ENCODE measurements at regions not wholly inside any gene's neighbourhood (a gene's known extent, or its start where the extent isn't known, plus 50 kb on each side); places are given as distances from the start of the nearest gene placed in this dataset.

DNA sequence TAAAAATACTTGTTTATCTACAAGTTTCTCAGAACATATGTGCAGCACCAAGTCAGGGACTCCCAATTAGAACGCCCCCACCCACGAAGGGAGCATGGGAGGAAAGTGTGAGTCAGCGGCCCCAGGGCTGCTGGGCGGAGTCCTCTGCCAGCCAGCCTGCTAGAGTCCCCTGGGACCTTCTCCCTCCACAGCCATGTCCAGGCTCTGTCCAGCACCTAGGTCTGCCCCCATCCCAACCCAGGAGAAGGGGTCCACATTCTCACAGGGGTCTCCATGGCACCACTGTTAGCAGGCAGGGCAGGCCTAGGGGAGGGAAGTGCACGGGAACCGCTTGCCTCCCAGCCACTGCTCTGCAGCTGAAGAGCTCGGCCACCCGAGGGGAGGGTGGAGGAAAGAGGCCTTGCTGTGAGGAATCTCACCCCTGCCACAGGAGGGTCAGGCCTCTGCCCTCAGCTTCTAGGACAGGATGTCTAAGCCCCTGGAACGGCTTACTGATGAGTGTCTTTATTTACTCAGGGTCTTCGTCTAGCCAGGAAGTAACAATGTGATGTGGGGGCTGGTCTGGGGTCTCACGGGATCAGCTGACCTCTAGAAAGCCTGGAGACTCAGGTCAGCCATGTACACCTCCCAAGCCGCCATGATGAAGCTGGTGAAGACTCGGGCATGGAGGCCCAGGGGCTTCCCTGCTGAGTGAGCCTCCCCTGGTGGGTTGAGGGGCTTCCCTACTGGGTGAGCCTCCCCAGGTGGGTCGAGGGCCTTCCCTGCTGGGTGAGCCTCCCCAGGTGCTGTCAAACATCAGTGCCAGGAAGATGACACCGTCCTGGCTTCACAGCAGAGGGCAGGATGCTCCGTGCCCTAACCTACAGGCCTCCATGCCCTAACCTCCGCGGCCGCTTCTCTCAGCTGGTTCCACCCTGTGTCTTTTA is 190.3 kb downstream of the RBFOX3 start:
- DNase-seq = no peak

DNA sequence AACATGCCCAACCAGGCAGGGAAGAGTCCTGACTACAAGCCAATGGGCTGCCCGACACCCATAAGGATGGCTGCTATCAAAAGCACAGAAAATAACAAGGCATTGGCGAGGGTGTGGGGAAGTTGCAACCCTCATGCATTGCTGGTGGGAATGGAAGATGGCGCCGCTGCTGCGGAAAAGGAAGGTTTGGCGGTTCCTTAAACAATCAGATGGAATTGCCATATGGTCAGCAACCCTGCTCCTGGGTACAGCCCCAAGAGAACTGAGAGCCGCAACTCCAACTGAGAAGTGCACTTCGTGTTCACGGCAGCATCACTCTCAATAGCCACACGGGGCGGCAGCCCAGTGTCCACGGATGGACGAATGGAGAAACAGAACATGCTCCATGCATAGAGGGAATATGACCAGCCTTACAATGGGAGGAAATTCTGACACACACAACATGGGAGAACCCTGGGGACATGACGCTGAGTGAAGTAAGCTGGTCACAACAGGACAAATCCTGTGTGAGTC is 193.3 kb downstream of the RBFOX3 start:
- no peak for DNase-seq

DNA sequence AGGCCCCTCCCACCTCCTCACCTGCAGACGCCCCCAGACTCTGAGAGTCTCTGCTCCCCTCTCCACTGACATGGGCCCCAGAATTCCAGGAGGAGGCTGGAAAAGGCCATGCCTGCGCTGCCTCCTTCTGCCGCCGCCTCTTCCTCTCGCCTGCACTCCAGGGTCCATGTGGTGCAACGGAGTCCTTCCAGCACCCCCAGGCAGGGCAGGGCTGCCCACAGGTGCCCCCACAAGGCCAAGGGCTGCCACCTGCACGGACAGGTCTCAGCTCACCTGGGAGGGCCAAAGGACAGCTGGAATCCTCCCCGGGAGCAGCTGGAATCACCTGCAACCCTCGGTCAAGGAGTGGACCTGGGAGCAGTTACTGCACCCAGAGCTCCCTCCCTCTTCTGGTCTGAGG is 194.9 kb downstream of the RBFOX3 start:
- no peak for DNase-seq

DNA sequence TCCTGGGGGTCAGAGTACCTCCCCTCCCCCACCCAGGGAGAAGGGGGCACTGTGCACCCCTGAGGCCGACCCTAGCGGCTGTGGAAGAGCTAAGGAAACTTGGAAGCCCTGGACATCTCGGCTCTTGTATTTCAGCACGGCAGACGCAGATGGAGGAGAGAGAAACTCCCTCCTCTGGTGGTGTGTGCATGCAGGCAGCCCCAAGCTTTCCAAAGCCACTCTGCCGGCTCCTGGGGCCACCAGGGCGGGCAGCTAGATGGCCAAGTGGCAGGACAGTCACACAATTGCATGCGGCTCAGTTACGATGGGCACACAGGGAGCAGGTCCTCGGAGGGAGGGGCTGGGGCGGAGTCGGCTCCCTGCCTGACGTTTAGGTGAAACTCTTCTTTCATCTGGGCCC is 195.5 kb downstream of the RBFOX3 start:
- no peak for DNase-seq

DNA sequence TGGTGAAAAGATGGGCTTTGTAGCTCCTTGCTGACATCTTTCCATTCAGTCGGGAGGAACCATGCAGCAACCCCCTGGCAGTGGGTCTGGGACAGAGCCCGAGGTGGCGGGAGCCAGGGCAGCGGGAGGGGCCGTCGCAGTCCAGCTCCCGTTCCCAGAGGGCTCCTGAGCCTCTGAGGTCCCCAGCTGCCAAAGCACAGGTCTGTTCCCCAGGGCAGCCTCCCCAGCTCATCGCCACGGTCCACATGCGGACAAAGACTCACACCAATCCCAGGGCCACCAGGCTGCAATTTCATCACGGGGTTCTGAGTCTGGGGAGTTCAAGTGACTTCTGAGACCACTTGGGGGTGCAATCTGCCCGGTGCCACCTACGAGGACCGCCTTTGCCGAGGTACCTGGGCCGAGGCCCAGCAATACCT is 196.0 kb downstream of the RBFOX3 start:
- no peak for DNase-seq

DNA sequence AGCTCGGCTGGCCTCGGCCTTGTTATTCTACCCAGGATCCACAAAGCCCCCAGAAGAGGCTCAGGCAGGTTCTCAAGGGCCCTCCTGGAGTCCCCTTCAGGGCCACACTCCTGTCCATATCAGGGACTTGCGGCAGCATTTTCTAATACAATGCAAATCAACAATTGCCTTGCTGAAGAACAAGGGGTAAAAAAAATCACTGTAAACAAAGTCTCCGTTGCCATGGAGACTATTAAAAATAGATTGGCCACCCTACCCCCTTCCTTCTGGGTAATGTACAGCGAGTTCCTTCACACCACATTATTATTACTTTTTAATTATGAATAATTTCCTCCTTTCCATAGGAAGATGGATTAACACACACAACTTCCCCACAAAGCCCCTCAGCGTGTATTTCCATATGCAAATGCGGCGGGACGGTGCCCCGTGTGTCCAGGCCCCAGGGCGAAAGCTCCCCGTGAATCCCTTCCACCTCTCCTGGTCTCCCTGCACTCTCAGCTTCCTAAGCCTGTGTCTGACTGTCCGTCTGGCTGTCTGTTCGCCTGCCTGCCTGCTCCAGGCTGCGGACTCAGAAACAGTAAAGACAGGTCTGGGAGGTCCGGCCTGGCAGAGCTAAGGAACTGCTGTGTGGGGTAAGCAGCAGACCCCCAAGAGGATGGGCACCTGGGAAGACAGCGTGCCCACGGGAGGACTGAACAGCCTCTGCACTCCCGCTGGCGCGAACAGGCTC is 196.6 kb downstream of the RBFOX3 start:
- no peak for DNase-seq

DNA sequence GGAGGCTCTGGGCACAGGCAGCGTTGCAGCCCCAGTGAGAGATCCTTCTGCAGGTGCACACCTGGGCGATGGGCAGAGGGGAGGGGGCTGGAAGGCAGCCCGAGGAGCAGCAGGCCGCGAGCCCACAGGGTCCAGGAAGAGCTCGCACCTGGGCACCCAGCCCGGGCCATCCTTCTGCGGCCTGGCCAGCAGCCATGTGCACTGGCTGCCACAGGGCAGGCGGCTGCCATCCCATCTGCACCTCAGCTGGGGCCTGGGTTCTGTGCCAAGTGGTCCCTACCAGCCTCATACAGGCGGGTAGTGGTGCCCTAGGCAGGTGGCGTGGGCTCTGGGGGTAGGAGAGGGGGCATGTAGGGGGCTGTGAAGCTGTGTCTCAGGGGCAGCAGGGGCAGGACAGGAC is 197.2 kb downstream of the RBFOX3 start:
- no peak for DNase-seq

DNA sequence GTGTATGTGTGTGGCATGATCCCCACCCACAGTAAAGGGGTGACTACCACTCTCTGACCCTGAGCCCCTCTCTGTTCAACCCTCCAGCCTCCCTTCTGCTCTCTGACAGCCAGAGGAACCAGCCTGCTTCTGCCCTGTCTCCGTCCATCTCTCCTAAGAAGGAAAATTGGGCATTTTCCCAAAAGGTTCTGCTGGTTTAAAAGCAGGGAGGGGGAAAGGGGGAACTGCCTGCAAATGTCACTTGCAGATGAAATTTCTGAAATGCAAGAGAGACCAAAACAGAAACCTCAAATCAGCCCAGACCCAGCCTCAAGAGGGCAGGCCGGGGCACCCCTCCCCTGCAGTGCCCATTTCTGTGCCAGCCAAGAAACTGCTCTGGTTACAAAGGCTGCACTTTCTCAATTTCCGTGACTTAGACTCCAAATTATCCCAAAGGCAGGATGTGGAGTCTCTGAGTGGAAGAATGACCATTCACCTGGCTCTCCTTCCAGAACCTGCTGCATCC is 197.9 kb downstream of the RBFOX3 start:
- no peak for DNase-seq

DNA sequence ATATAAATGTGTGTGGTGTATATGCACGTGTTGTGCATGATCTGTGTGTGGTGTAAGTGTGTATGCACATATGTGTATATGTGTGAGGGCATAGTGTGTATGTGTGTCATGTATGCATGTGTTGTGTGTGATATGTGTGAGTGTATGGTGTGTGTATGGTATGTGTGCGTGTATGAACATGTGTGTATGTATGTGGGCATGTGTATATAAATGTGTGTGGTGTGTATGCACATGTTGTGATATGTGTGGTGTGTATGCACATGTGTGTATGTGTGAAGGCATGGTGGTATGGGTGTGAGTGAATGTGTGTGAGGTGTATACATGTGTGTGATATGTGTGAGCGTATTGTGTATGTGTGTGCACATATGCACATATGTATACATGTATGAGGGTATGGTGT is 198.7 kb downstream of the RBFOX3 start:
- no peak for DNase-seq

DNA sequence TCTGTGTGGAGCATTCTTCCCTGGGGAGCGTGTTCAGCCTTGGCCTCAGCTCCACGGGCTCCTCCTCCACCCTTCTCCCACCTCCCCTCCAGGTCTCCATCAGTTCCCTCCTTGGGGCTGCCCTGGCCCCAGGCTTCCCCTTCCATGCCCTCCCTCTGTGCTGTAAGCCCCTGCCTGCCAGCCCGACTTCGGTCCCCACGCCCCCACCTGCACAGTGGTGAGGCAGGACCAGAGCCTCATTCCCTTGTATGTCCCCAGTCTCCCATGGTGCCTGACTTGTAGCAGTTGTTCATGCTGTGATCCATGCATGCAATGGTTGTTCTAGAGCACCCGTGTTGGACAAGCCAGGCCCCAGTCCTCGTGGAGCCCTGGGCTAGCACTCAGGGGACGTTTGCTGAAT is 199.4 kb downstream of the RBFOX3 start:
- DNase-seq = no peak

DNA sequence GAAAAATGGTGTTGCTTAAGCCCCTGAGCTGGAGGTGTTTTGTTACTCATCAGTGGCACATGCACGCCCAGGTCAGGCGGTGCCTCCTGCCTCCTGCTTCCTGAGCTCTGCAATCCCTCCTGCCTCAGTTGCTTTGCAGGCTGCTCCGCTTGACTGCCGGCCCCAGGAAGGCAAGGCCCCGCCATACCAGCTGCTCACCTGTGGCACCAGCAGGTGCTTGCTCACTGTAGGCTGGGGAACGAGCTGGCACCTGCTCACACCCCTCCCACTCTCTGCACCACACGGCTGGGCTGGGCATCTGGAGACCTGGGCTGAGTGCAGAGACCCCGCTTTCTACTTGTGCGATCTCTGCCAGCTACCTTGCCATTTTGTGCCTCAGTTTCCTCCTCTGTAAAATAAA is 200.2 kb downstream of the RBFOX3 start:
- DNase-seq = no peak

DNA sequence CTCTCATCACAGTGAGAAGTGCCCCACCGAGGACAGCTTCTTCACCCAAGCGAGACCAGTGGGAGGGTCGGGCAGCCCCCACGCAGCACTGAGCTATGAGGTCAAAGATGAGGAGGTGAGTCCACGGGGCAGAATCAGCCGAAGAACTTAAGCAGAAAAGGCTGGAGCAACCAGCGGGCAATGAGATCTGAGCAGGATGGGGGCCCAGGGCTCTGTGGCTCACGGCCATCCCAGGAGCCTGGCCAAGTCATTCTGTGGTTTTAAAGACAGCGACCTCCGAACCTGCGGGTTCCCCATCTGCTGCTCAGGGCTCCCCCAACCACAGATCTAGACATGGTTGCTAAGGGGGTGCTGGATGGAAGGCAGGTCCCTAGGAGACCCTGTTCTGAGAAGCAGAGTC is 202.6 kb downstream of the RBFOX3 start:
- no peak for DNase-seq

DNA sequence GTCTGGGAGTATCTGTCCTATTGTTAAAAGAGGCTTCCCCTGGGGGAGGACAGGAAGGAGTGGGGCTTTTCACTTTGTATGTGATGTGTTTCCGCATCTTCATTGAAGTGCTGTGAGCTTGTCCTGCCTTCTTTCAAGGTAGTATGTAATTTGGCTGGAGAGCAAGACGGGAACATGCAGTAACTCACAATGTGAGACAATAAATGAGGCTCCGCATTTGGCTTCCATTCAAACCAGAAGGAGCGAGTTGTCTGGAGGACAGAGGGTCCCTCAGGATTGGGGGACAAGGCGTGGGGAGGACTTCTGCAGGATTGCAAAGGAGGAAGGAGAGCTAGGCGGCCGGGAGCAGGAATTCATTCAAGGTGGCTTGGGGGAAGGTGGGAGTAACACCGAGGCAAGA is 203.5 kb downstream of the RBFOX3 start:
- DNase-seq = no peak

DNA sequence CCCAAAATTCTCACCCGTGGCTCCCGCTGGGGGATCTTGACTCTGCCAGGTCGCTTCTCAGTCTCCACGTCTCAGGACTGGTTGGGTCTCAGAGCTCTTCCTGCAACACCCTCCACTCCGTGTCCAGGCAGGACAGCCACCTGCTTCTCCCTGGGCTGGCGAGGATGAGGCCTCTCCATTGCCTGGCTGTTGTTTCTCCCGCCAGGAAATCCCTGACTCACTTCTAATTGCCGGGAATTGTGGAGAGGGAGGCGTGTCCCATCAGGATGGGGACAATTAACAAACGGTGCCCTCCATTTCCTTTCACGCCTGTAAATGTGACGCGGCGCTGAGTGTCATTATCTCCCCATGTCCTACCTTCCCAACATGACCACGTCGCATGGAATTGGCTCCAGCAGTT is 204.5 kb downstream of the RBFOX3 start:
- DNase-seq = no peak

DNA sequence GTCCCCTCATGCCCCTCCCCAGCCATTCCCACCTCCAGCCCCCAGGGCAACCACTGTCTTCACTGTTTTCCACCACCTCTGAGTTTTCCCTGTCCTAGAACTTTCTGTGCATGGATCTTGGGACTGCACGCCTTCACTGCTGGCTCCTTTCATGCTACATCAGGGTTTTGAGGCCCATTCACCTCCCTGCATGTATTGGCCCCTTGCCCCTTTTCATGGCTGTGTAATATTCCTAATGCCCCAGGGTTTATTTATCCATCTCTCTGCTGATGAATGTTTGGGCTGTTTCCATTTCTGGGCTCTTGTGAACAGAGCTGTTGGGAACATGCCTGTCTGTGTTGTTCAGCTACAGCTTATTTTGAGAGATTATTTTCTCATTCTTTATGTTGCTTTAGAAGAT is 205.0 kb downstream of the RBFOX3 start:
- no peak for DNase-seq

DNA sequence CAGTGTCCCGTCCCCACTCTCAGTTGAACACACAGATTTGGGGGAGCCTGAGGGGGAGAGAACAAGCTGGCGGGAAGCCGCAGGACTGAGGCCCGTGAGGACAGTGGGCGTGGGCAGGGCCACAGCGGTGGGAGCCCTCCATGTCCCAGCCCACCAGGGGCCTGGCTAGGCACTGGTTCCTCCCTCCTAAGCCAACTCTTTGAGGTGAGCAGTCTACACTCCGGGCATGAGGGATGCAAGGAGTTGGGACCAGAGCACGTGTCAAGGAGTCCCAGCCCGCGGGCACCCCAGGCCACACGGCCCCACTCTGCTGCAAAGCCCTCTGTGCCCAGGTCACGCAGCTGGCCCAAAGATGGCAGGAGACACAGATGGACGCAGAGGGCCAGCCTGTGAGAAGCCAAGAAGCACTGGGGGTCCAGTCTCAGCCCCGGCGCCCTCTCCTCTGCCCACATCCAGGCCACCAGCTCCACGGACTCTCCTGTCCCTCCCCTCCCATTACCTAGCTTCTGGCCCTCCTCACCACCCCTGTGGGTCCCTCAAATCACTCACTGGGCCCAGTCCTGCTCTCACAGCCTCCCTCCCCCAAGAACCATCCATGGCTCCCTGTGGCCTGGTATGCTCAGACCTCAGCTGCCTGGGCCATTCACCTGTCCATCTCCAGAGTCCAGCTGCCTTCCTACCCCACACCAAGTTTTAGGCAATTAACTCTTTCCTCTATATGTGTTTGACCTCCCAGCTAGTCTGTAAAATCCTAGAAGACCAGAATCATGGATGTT is 206.5 kb downstream of the RBFOX3 start:
- DNase-seq = no peak

DNA sequence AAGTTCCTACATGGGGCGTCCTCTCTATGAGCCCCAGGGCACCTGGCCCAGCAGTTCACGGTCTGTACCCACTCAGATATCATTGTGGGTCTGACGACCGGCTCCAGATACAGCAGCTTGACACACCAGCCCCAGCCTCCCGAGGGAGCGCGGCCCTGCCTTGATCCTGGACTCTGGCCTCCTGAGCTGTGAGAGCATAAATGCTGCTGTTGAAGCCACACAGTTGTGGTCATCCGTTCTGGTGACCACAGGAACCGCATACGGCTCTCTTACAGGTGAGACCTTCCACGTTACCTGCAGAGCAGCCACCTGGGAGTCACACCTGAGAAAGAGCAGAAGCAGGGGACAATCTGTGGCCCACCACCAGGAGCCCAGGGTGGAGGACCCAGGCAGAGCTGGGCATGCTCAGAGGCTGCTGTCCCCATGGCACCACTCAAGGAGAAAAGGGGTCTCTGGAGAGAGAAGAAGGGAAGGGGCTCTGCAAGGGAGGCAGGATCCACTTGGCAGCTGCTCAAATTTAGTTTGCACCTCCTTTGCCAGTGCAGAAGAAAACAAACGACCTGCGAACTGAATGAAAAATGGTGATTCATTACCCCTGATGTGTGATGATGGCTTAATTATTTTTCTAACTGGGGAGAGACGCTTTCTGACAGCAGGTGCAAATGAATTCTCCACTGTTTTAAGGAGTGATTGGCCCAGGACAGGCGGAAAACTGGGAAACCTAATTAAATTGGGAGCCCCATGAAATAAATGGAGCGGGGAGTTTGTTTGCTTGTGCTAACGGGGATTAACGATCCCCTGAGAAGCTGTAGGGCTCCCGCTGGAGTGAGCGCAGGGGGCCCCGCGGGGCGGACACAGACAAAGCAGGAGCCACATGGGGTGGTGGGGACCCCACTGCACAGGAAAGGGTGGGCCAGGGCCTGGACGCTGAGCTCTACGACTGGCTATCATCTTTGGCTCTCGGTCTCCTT is 208.9 kb downstream of the RBFOX3 start:
- no peak for DNase-seq

DNA sequence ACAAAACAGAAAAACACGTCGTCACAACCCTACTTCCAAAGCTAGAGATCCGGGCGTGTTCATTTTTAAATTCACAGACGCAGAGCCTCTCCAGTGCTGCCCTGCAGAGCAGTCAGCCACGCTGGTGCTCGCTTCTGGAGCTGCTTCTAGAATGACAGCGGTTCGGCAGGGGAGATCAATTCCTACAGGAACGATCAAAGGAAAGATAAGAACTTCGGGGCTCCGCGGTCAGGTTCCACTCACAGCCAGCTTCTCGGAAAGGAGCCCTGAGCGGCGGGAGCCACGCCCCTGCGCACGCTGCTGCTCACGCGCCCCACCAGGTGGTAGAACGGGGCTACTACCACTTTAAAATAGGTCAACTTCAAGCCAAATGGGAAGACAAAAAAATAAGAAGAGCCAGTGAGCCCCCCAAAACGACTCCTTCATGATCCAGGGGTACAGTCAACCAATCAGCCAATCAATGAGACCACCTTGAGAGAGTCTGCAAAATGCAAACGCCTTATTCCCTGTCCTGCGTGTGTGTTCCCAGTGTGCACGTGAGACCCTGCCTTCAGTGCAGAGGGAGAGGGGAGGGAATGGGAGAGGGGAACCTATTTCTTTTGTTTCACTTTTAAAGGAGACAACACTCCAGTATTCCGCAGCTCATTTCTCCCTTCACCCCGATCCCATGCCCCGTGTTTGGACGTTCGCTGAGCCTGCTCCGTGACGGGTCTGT is 209.7 kb downstream of the RBFOX3 start:
- DNase-seq = peak; percentile 59

DNA sequence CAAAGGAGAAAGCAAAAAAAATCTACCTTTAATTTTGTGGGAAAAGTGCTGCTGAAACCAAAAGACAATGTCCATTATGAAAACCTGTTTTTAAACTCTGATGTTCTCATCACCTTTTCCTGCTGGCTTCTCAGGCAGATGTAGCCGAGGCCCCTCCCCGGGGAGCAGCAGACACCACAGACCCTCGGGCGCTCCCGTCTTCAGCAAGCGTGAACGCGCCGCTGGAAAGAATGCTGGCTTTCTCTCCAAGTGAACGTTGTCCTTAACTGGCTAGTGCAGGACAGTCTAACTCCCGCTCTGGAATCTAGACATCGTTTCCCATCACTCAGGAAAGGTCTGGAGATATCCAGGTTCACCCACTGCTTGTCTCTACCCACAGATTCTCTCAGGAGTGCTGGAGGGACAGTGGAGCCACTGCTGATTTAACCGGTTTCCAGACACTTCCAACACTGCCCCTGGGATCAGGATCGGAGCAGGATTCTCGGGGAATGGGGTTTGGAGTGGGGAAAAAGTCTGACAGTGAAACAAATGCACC is 211.2 kb downstream of the RBFOX3 start:
- DNase-seq = no peak

DNA sequence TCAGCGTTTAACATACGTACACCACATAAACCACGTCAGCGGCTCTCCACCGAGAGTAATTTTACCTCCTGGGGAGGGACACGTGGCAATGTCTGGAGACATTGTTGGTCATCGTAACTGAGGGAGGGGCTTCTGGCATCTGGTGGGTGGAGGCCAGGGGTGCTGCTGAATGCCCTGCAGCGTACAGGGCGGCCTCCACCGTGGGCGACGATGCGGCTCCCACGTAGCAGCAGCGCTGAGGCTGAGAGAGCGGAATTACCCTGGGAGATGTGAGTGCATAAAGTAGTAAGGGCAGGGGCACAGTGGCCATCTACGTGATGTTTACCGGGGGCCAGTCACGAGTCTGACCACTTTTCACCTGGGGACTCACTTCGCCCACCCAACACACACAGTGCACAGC is 212.4 kb downstream of the RBFOX3 start:
- DNase-seq = no peak
